H1 (cell line): ENCODE measurements at regions not wholly inside any gene's neighbourhood (a gene's known extent, or its start where the extent isn't known, plus 50 kb on each side); places are given as distances from the start of the nearest gene placed in this dataset.

ENCODE experiments used
- CTCF ChIA-PET: fragments of 300-600 bp; sonication (Branson Sonifier 250); formaldehyde crosslinking; loops from one replicate; lab custom pipeline; 2021; ENCODE audit not compliant: partially characterized antibody; lab: Charles Lee
- POLR2A ChIA-PET: fragments of 300-600 bp; sonication (Branson Sonifier 250); formaldehyde crosslinking; loops from one replicate; lab custom pipeline; 2021; ENCODE audit warnings: inconsistent platforms; ENCODE audit not compliant: partially characterized antibody; lab: Charles Lee
- DNase-seq, 2 experiments: peaks; one replicate each; pipeline versions ENCODE4 v3.0.0 to v3.0.0-alpha.2; 2010 to 2022; ENCODE audit warnings: low spot score in 2 of 2, low read depth in 1 of 2, mixed read lengths in 1 of 2
- FAIRE-seq: peaks from 2 replicates; lab custom pipeline; 2011; peaks lifted over from hg19 to GRCh38; lab: Jason Lieb, UNC
- H2AFZ ChIP-seq: 2 replicates; pipeline ENCODE4 v1.8.1; 2012; ENCODE audit warnings: low read length, inconsistent platforms
- H2AK5ac ChIP-seq: 2 replicates; pipeline ENCODE4 v1.6.1; 2013; ENCODE audit warnings: low read depth, low read length
- H2BK120ac ChIP-seq: replicated peaks from 2 replicates; pipeline ENCODE3; 2013; ENCODE audit warnings: low read depth, low read length, inconsistent platforms
- H2BK12ac ChIP-seq: 2 replicates; pipeline ENCODE4 v1.6.1; 2013; ENCODE audit warnings: low read depth, low read length
- H2BK15ac ChIP-seq: 2 replicates; pipeline ENCODE4 v1.6.1; 2013; ENCODE audit warnings: low read length
- H2BK20ac ChIP-seq: 2 replicates; pipeline ENCODE4 v1.6.1; 2013; ENCODE audit warnings: low read length
- H2BK5ac ChIP-seq: 2 replicates; pipeline ENCODE4 v1.6.1; 2013; ENCODE audit warnings: low read depth, low read length
- H3K14ac ChIP-seq: 2 replicates; pipeline ENCODE4 v1.6.1; 2013; ENCODE audit warnings: inconsistent platforms; ENCODE audit not compliant: insufficient read length
- H3K18ac ChIP-seq: 2 replicates; pipeline ENCODE4 v1.6.1; 2013; ENCODE audit warnings: low read length; ENCODE audit errors: extremely low read depth
- H3K23ac ChIP-seq: 2 replicates; pipeline ENCODE4 v1.6.1; 2013; ENCODE audit warnings: inconsistent platforms; ENCODE audit not compliant: insufficient read length
- H3K23me2 ChIP-seq: 2 replicates; pipeline ENCODE4 v1.6.1; 2013; ENCODE audit warnings: low read depth, low read length
- H3K27ac ChIP-seq: 2 replicates; pipeline ENCODE4 v1.6.1; 2011; ENCODE audit warnings: low read depth, low read length, inconsistent platforms
- H3K27me3 ChIP-seq, 4 experiments: replicated peaks in 1 of 4; 1 replicate in 1 of 4; 2 replicates in 3 of 4; pipeline versions ENCODE4 v1.6.1 to v1.8.1; 2011 to 2013; ENCODE audit warnings: low read length in 3 of 4, mild to moderate bottlenecking in 3 of 4, inconsistent platforms in 2 of 4, mixed read lengths in 2 of 4, moderate library complexity in 1 of 4; ENCODE audit not compliant: control insufficient read depth in 3 of 4, insufficient read depth in 3 of 4; ENCODE audit errors: extremely low read depth in 1 of 4
- H3K36me3 ChIP-seq, 4 experiments: 2 replicates each; pipeline versions ENCODE4 v1.6.1 to v1.8.1; 2011 to 2013; ENCODE audit warnings: mild to moderate bottlenecking in 4 of 4, low read length in 3 of 4, moderate library complexity in 2 of 4, control low read depth in 1 of 4, inconsistent platforms in 1 of 4; ENCODE audit not compliant: insufficient read depth in 4 of 4, control insufficient read depth in 2 of 4
- H3K4ac ChIP-seq: replicated peaks from 2 replicates; pipeline ENCODE3; 2013; ENCODE audit warnings: low read length, low read depth, mixed read lengths, inconsistent platforms; ENCODE audit not compliant: insufficient read length
- H3K4me1 ChIP-seq, 4 experiments: replicated peaks in 1 of 4; 1 replicate in 1 of 4; 2 replicates in 3 of 4; pipeline versions ENCODE4 v1.6.1 to v1.8.1; 2011 to 2013; ENCODE audit warnings: low read length in 3 of 4, inconsistent platforms in 2 of 4, mixed read lengths in 1 of 4; ENCODE audit not compliant: insufficient read depth in 4 of 4, control insufficient read depth in 3 of 4
- H3K4me2 ChIP-seq, 2 experiments: 2 replicates each; pipeline versions ENCODE4 v1.6.1 to v1.8.1; 2011 to 2013; ENCODE audit warnings: low read depth in 2 of 2, low read length in 2 of 2, control low read depth in 1 of 2, inconsistent platforms in 1 of 2, mild to moderate bottlenecking in 1 of 2; ENCODE audit not compliant: insufficient read depth in 1 of 2
- H3K4me3 ChIP-seq, 4 experiments: fragments of 200-600, 300-600 bp in 1 of 4; sonication (generic), shearing (Covaris generic), sonication (Bioruptor Twin) in 1 of 4; 2 replicates each; pipeline versions ENCODE4 v1.5.1 to v1.8.1; 2011 to 2016; ENCODE audit warnings: low read length in 4 of 4, low read depth in 3 of 4, control low read depth in 2 of 4, inconsistent platforms in 2 of 4, mild to moderate bottlenecking in 2 of 4, mixed read lengths in 1 of 4, moderate library complexity in 1 of 4; ENCODE audit not compliant: insufficient read depth in 2 of 4; ENCODE audit errors: extremely low read depth in 1 of 4
- H3K56ac ChIP-seq: replicated peaks from 2 replicates; pipeline ENCODE3; 2013; ENCODE audit warnings: low read depth, mild to moderate bottlenecking, mixed read lengths, low read length, inconsistent platforms; ENCODE audit not compliant: insufficient read length
- H3K79me1 ChIP-seq: 2 replicates; pipeline ENCODE4 v1.6.1; 2013; ENCODE audit warnings: low read depth, low read length, control low read depth
- H3K79me2 ChIP-seq, 2 experiments: 2 replicates each; pipeline versions ENCODE4 v1.6.1 to v1.8.1; 2012 to 2013; ENCODE audit warnings: low read length in 2 of 2, mild to moderate bottlenecking in 2 of 2, inconsistent platforms in 1 of 2; ENCODE audit not compliant: insufficient read depth in 2 of 2, control insufficient read depth in 1 of 2
- H3K9ac ChIP-seq, 4 experiments: replicated peaks in 1 of 4; 1 replicate in 1 of 4; 2 replicates in 3 of 4; pipeline versions ENCODE4 v1.6.1 to v1.8.1; 2011 to 2013; ENCODE audit warnings: low read depth in 3 of 4, low read length in 3 of 4, control low read depth in 2 of 4, mild to moderate bottlenecking in 2 of 4, moderate library complexity in 2 of 4, inconsistent platforms in 1 of 4; ENCODE audit errors: extremely low read depth in 1 of 4
- H3K9me3 ChIP-seq, 2 experiments: 2 replicates each; pipeline versions ENCODE4 v1.6.1 to v1.8.1; 2012 to 2013; ENCODE audit warnings: mild to moderate bottlenecking in 2 of 2, moderate library complexity in 2 of 2, control low read depth in 1 of 2, inconsistent platforms in 1 of 2, low read depth in 1 of 2, low read length in 1 of 2, mixed read lengths in 1 of 2; ENCODE audit not compliant: insufficient read depth in 2 of 2
- H4K20me1 ChIP-seq, 2 experiments: replicated peaks in 1 of 2; 2 replicates each; pipeline versions ENCODE3 to v1.8.1; 2011 to 2013; ENCODE audit warnings: inconsistent platforms in 2 of 2, low read length in 2 of 2, mild to moderate bottlenecking in 1 of 2; ENCODE audit not compliant: insufficient read depth in 2 of 2, control insufficient read depth in 1 of 2
- H4K5ac ChIP-seq: 2 replicates; pipeline ENCODE4 v1.6.1; 2013; ENCODE audit warnings: low read length, low read depth, mixed read lengths, inconsistent platforms; ENCODE audit not compliant: insufficient read length
- H4K8ac ChIP-seq: 2 replicates; pipeline ENCODE4 v1.8.0; 2013; ENCODE audit warnings: mild to moderate bottlenecking, moderate library complexity, low read length, inconsistent platforms; ENCODE audit not compliant: insufficient read depth; ENCODE audit errors: extremely low read depth
- H4K91ac ChIP-seq: replicated peaks from 2 replicates; pipeline ENCODE3; 2013; ENCODE audit warnings: low read length, mixed read lengths, inconsistent platforms; ENCODE audit not compliant: insufficient read length
- CBX8 ChIP-seq: fragments of 300-800, 300-1000 bp; sonication (generic); IDR thresholded peaks from 2 replicates; pipeline ENCODE4 v1.7.1; 2016; ENCODE audit warnings: low read depth, low read length, borderline replicate concordance
- EP300 ChIP-seq, 2 experiments: IDR thresholded peaks; 1 replicate in 1 of 2; 2 replicates in 1 of 2; pipeline ENCODE4 v1.6.1; 2011 to 2012; ENCODE audit warnings: low read depth in 2 of 2, low read length in 2 of 2, mild to moderate bottlenecking in 2 of 2, borderline replicate concordance in 1 of 2, inconsistent platforms in 1 of 2, moderate library complexity in 1 of 2
- FOSL1 ChIP-seq: IDR thresholded peaks from 2 replicates; pipeline ENCODE4 v1.6.1; 2011; ENCODE audit warnings: mild to moderate bottlenecking, low read depth, low read length, moderate library complexity; ENCODE audit not compliant: insufficient read depth
- GABPA ChIP-seq: IDR thresholded peaks from 2 replicates; pipeline ENCODE4 v1.6.1; 2011; ENCODE audit warnings: mild to moderate bottlenecking, low read length, moderate library complexity, borderline replicate concordance; ENCODE audit not compliant: insufficient read depth
- HDAC2 ChIP-seq, 2 experiments: fragments of 300-600 bp in 1 of 2; sonication (generic) in 1 of 2; IDR thresholded peaks; 2 replicates each; pipeline ENCODE4 v1.6.1; 2011 to 2012; ENCODE audit warnings: low read depth in 2 of 2, low read length in 2 of 2, mild to moderate bottlenecking in 2 of 2, moderate library complexity in 2 of 2, borderline replicate concordance in 1 of 2, inconsistent platforms in 1 of 2
- JUN ChIP-seq: IDR thresholded peaks from 2 replicates; pipeline ENCODE4 v1.6.1; 2011; ENCODE audit warnings: low read depth, mild to moderate bottlenecking, improper control_type of control experiment, low read length
- KDM1A ChIP-seq: fragments of 200-600, 300-600 bp; sonication (generic); IDR thresholded peaks from 2 replicates; pipeline ENCODE4 v1.7.1; 2016; ENCODE audit warnings: mild to moderate bottlenecking, low read length, borderline replicate concordance
- NANOG ChIP-seq: IDR thresholded peaks from 2 replicates; pipeline ENCODE4 v1.6.1; 2011; ENCODE audit warnings: low read length, low read depth, mild to moderate bottlenecking, inconsistent platforms; ENCODE audit not compliant: insufficient read depth, poor library complexity, severe bottlenecking
- SIX5 ChIP-seq: IDR thresholded peaks from 2 replicates; pipeline ENCODE4 v1.6.1; 2011; ENCODE audit warnings: mild to moderate bottlenecking, low read depth, low read length
- SRF ChIP-seq: IDR thresholded peaks from 2 replicates; pipeline ENCODE4 v1.6.1; 2011; ENCODE audit warnings: mild to moderate bottlenecking, low read depth, low read length, moderate library complexity
- TAF1 ChIP-seq: IDR thresholded peaks from 2 replicates; pipeline ENCODE4 v1.6.1; 2011; ENCODE audit warnings: mild to moderate bottlenecking, low read depth, low read length
- TCF12 ChIP-seq: IDR thresholded peaks from 2 replicates; pipeline ENCODE4 v1.6.1; 2011; ENCODE audit warnings: low read depth, mild to moderate bottlenecking, low read length
- USF2 ChIP-seq: IDR thresholded peaks from 2 replicates; pipeline ENCODE4 v1.6.1; 2011; ENCODE audit warnings: low read length, improper control_type of control experiment
- YY1 ChIP-seq: IDR thresholded peaks from 2 replicates; pipeline ENCODE4 v1.6.1; 2011; ENCODE audit warnings: low read depth, mild to moderate bottlenecking, low read length
- WGBS, 2 experiments: shearing (Covaris generic) in 1 of 2; methylation state at CpG; one replicate each; pipeline versions ENCODE4 v1.1.6 to v1.1.7; 2013 to 2015; ENCODE audit warnings: low lambda C conversion rate in 2 of 2, mixed read lengths in 2 of 2, inconsistent platforms in 1 of 2, low coverage in 1 of 2, missing lambda C conversion rate in 1 of 2; ENCODE audit not compliant: insufficient replicate concordance in 2 of 2, insufficient coverage in 1 of 2, insufficient read length in 1 of 2; ENCODE audit errors: extremely low coverage in 1 of 2, missing lambda C conversion rate in 1 of 2; 5-methylcytosine and 5-hydroxymethylcytosine counted together

GRCh38 chr5:26828294-26828693, 210.1 kb downstream of the CDH9 start:
- FAIRE-seq (no peak), DNase-seq (no peak)
- H4K20me1 ChIP-seq = no peaks in the 10 kb centered on the region
- H3K27me3 ChIP-seq = no peaks in the 10 kb centered on the region
- no peak overlapping the region for H3K23ac ChIP-seq
- no peak overlapping the region for H3K9ac ChIP-seq
- no peak overlapping the region for H2AK5ac ChIP-seq
- no peaks in the 10 kb centered on the region for H3K36me3 ChIP-seq
- H2BK15ac ChIP-seq = no peak overlapping the region
- H3K56ac ChIP-seq = no peak overlapping the region
- H3K14ac ChIP-seq = no peak overlapping the region
- H2BK120ac ChIP-seq = no peak overlapping the region
- H2BK20ac ChIP-seq = no peak overlapping the region
- no peak overlapping the region for H3K27ac ChIP-seq
- no peak overlapping the region for H2BK12ac ChIP-seq
- no peak overlapping the region for H2AFZ ChIP-seq
- ChIA-PET POLR2A (no interaction called here), CTCF (no interaction called here)
- no peak overlapping the region for H2BK5ac ChIP-seq
- H3K4me3 ChIP-seq = no peak overlapping the region
- WGBS, 2 experiments = 80% methylated on average over 1 of the region's 1 CpG; no CpG with 5 or more reads in 1 of the 2 experiments
- H4K5ac ChIP-seq = no peak overlapping the region
- H4K8ac ChIP-seq = no peak overlapping the region
- H3K23me2 ChIP-seq = no peaks in the 10 kb centered on the region; the same call in 1 of the 2 replicates
- no peak overlapping the region for H4K91ac ChIP-seq
- H3K4me1 ChIP-seq = no peaks in the 10 kb centered on the region
- no peaks in the 10 kb centered on the region for H3K79me1 ChIP-seq
- no peaks in the 10 kb centered on the region for H3K9me3 ChIP-seq
- TF ChIP-seq CBX8 (no peak), TCF12 (no peak), KDM1A (no peak), FOSL1 (no peak), EP300 (IDR thresholded peaks at IDR 0.05; ENCODE audit: borderline replicate concordance in 1 of 2, low read depth in 2 of 2, low read length in 2 of 2) (no peak), HDAC2 (IDR thresholded peaks at IDR 0.05; ENCODE audit: borderline replicate concordance in 1 of 2, low read depth in 2 of 2, low read length in 2 of 2) (no peak), YY1 (no peak), JUN (no peak), NANOG (no peak), TAF1 (no peak), GABPA (no peak), SRF (no peak), SIX5 (no peak), USF2 (no peak)
- no peak overlapping the region for H3K4ac ChIP-seq
- H3K18ac ChIP-seq = no peak overlapping the region
- no peaks in the 10 kb centered on the region for H3K79me2 ChIP-seq
- no peak overlapping the region for H3K4me2 ChIP-seq
